ENCODE measurements at regions not wholly inside any gene's neighbourhood (a gene's known extent, or its start where the extent isn't known, plus 50 kb on each side); places are given as distances from the start of the nearest gene placed in this dataset.

GRCh38 chr4:165788686-165789463 is 84.2 kb upstream of the TLL1 start:
- no peak for TF ChIP-seq CEBPB (IDR thresholded peaks at IDR 0.05; ENCODE audit: low read depth)
- no peak for TF ChIP-seq REST (IDR thresholded peaks at IDR 0.05; ENCODE audit: low read depth)
- TF ChIP-seq CTCF (IDR thresholded peaks at IDR 0.05 in 2 of 3, conservative IDR thresholded peaks at IDR 0.05 in 1 of 3; ENCODE audit: borderline replicate concordance in 1 of 3, insufficient read depth in 1 of 3, low read depth in 2 of 3, low read length in 2 of 3): no peak
- TF ChIP-seq POLR2A (IDR thresholded peaks at IDR 0.05; ENCODE audit: borderline replicate concordance, extremely low read depth, insufficient read depth, insufficient read length): no peak
- TF ChIP-seq, protein P1, sequence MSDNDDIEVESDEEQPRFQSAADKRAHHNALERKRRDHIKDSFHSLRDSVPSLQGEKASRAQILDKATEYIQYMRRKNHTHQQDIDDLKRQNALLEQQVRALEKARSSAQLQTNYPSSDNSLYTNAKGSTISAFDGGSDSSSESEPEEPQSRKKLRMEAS (IDR thresholded peaks at IDR 0.05): no peak
- TF ChIP-seq ZNF274 (IDR thresholded peaks at IDR 0.05; ENCODE audit: low read depth, low read length): no peak
- no peak for TF ChIP-seq TCF7L2 (IDR thresholded peaks at IDR 0.05; ENCODE audit: borderline replicate concordance, extremely low read depth, insufficient read depth, insufficient read length)
- TF ChIP-seq EZH2 (IDR thresholded peaks at IDR 0.05): no peak
- no peak for TF ChIP-seq POLR2AphosphoS5 (IDR thresholded peaks at IDR 0.05; ENCODE audit: low read depth, low read length)
- TF ChIP-seq ZBTB33 (IDR thresholded peaks at IDR 0.05; ENCODE audit: extremely low read depth, insufficient replicate concordance, low read length): no peak
- no peak for TF ChIP-seq JUND (IDR thresholded peaks at IDR 0.05)
